Ammon's horn (tissue), 1 donor: ENCODE measurements at regions not wholly inside any gene's neighbourhood (a gene's known extent, or its start where the extent isn't known, plus 50 kb on each side); places are given as distances from the start of the nearest gene placed in this dataset.

Source experiments
- DNase-seq: peaks from one replicate; pipeline ENCODE4 v3.0.0-alpha.2; 2016; ENCODE audit warnings: low spot score

GRCh38 chr18:55880617-55881016 lies 292.6 kb upstream of the TCF4 start:
- no peak for DNase-seq

DNA sequence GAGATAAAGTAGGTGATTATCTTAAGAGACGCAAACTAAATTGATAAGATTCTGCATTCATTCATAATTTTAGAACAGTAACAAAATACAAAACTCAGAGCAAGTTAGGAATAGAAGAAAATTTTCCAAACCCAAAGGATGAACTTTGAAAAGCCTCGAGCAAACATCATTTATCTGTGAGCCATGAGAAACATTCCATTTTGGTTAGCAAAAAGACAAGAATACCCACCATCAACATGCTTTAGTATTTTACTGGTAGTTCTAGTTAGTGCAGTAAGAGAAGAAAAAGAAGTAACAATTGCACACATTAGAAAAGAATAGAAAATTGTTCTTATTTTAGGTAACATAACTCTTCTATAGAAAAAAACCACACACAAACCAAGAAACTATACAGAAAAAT lies 291.3 kb upstream of the TCF4 start:
- no peak for DNase-seq

DNA sequence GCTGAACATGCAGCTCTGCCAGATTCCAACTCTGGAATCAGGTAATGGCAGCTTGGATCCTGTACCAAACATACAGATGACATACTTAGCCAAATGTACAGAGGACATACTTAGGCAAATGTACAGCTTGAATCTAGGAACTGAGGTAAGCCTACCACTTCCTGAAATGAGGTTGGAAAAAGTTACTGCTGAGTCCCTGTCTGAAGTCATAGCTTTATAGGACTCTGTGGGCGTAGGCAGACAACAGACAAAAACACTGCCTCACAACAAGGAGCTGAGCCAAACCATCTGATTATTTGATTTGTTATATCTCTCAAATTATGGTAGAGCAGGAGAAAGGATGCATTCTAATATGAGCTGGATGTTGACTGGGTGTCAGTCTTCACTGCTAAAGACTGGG lies 290.2 kb upstream of the TCF4 start:
- DNase-seq: no peak

DNA sequence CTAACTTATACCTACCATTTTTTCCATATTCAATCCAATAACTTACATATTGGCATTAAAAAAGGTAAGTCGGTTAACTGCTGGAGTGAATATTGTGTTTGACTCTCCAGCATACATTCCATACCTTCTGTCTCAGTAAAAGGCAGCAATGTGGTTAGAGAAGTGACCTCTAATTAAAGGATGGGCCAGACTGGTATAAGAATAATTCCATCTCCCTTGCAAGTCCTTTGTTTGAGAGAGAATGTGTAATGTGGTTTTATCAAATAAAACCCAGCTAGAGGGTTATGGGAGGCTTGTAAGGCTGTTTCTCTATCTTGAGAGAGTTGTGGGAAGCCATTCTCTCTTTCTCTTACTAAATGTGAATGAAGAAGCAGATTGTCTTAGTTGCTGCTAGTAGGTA lies 289.3 kb upstream of the TCF4 start:
- DNase-seq: no peak

DNA sequence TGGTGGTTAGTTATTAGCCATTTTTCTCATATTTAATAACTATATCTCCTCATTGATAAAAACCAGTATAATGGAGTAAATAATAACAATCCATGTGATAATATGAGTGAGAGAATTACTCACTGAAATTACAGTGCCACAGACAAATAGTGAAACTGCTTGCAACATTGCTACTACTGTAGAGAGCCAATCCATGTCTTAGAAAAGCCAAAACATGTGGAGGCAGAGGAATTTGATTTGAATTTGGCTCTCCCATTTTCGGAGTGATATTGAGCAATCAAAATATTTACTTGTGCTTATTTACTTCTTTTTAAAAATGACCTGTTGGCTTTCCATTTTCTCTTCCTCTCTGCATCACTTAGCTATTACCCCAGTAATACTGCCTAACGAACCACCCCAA lies 288.3 kb upstream of the TCF4 start:
- DNase-seq: no peak

GRCh38 chr18:55875371-55875901 lies 287.4 kb upstream of the TCF4 start:
- peak; percentile 76 for DNase-seq

- no peak for DNase-seq
Observed at GRCh38 chr18:55869556-55870501, 281.8 kb upstream of the TCF4 start.

DNA sequence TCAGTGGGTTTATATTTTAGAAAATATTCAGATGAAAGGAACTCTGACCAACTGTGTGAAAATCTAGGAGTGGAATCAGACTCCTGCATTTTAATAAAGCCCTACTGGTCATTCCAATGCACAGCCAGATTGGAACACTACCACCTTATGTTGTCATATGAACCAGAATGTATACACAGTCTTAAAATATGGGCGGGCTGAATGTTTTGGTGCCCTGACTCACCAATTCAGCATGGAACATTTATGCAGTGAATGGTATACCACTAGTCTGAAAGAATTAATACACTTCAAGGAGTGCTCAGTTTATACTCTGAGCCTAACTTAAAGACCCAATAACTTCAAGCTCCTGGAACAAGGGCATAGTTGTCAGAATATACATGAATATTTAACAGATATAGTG lies 280.9 kb upstream of the TCF4 start:
- no peak for DNase-seq

- no peak for DNase-seq
Observed at GRCh38 chr18:55866886-55867285, 278.9 kb upstream of the TCF4 start.

DNA sequence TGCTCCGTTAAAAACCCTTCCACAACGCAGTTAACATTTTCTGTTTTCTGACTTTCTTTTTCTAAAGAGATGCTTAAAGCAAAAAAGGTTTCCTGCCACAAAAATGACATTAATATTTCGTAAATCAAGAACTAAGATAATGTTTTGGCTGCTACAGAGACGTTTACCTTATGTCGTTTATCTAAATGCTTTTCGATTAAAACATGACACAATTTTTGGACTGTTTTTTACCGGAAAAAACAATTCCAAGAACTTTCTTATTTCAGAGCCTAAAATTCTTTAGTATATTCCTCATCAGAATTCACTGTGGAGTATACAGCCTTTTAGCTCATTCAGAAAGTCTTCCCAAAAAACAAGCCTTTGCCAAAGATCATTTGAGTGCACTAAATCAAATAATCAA lies 278.0 kb upstream of the TCF4 start:
- DNase-seq: no peak

DNA sequence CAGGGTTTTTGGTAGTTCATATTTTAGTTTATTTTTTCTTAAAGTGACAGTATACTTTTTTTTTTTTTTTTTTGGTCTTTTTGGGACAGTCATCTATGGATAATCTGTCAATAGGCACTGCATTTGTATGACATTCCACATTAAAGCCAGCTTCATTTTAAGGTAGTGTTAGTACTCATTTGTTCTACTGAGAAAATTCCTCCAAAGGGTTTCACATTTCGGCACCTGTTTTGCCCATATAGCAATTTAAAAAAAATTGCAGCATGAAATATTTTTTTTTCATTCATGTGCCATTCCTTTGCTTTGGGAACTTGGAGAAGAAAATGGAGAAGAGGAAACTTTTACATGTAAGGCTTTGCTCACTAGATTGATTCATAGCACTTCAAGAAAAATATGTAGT lies 276.3 kb upstream of the TCF4 start:
- DNase-seq: no peak

DNA sequence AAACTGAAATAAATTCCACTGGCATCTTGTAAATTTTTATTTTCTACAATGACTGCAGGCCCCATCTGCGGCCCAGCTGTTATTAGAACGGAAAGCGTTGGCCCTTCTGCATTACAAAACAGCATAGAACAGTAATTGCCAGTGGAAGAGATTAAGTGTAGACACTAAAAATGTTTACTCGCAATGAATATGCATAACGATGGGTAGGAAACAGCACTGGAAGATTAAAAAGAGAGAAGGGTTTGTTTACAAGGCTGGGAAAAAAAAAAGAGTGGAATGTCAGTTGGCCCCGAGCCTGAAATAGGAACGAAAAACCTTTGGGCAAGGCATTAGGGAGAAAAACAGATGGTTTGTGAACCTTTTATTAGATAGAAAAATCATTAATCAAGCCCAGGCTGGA lies 275.9 kb upstream of the TCF4 start:
- DNase-seq: peak; percentile 49

DNA sequence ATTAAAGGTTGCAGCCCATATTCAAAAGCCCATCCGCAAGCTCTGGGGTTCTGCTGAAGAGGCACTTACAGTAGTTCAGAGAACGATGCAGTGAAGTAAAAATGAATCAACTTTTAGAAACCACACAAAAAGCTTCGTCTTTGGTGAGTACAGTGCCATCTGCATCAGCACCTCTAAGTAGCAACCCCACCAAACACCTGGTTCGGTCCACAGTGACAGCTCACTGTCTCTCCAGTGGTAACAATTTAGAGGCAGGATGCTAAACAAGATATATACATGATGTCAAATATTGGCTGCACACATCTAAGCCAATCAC lies 275.4 kb upstream of the TCF4 start:
- no peak for DNase-seq

- DNase-seq: no peak
Observed at GRCh38 chr18:55862693-55863390, 274.9 kb upstream of the TCF4 start.

- peak; percentile 90 for DNase-seq
Observed at GRCh38 chr18:55861266-55861665, 273.3 kb upstream of the TCF4 start.

- DNase-seq: peak; percentile 32
Observed at GRCh38 chr18:55858661-55859515, 270.9 kb upstream of the TCF4 start.

GRCh38 chr18:55857956-55858355 lies 270.0 kb upstream of the TCF4 start:
- no peak for DNase-seq

DNA sequence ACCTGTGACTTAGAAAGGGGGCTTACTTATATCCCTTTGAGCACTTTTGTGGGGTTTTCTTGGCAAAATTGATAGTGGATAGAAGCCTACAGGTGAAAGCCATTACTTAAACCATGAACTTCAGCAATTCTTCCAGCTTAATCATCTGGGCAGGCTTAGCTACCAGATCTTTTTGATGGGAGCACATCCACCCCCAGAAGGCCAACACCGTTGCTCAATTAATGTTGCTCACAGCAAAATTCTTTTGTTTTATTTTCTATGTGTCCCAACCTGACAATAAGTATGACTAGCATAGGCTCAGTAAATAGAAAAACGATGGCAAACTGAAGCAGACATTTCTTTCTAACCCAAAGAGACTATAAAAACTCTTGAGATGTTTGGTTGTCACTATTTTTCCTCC lies 269.4 kb upstream of the TCF4 start:
- no peak for DNase-seq

DNA sequence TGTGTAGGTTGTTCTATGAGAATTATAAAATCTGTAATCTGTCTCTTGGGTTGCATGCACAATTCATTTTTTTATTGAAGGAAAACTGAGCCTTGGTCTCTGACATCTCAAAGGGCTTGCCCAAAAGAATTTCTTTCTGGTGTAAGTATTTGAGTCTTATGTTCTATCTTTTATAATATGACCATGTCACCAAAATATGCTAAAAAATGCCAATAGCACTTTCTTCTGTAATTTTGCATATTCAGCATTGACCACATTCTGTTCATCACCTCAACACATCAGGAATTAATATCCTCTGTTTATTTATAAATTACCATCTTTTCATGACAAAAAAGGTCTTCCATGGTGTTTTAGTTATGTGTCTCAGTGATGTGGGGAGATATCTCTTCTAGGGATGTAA lies 268.7 kb upstream of the TCF4 start:
- no peak for DNase-seq

- DNase-seq: no peak
Observed at GRCh38 chr18:55856229-55856628, 268.2 kb upstream of the TCF4 start.

- DNase-seq: no peak
Observed at GRCh38 chr18:55853268-55853667, 265.3 kb upstream of the TCF4 start.

GRCh38 chr18:55850904-55851303 lies 262.9 kb upstream of the TCF4 start:
- DNase-seq: no peak
